ENCODE measurements at regions not wholly inside any gene's neighbourhood (a gene's known extent, or its start where the extent isn't known, plus 50 kb on each side); places are given as distances from the start of the nearest gene placed in this dataset.
A peak's percentile ranks its signal among the peaks of the same experiment; 100 is the strongest.

GRCh38 chr7:33661430-33662160, 243.7 kb upstream of the BMPER start:
- DNase-seq: no peak

- DNase-seq: peak; percentile 31
These were observed 238.8 kb upstream of the BMPER start for GRCh38 chr7:33666531-33666930.

- DNase-seq: peak; percentile 30
These were observed 238.1 kb upstream of the BMPER start for GRCh38 chr7:33667196-33667595.

DNA sequence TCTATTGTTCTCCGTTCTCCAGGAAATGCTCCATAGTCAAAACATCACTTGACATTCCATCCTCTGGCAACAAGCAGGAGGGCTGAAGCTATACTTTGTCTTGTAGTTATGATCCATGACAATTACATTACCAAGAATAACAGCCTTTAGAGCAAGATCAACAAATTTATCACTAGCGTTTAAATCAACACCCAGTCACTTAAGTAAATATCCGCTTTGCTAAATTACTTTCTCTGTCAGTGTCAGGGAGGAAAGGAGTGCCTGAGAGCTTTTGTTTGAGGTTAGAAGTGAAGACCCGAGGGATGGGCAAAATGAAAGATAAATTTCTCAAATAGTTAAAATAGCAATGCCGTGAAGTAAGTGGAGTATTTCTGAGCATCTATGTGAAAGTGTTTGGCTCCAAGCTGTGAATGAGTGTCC, 236.1 kb upstream of the BMPER start:
- peak; percentile 37 for DNase-seq

DNA sequence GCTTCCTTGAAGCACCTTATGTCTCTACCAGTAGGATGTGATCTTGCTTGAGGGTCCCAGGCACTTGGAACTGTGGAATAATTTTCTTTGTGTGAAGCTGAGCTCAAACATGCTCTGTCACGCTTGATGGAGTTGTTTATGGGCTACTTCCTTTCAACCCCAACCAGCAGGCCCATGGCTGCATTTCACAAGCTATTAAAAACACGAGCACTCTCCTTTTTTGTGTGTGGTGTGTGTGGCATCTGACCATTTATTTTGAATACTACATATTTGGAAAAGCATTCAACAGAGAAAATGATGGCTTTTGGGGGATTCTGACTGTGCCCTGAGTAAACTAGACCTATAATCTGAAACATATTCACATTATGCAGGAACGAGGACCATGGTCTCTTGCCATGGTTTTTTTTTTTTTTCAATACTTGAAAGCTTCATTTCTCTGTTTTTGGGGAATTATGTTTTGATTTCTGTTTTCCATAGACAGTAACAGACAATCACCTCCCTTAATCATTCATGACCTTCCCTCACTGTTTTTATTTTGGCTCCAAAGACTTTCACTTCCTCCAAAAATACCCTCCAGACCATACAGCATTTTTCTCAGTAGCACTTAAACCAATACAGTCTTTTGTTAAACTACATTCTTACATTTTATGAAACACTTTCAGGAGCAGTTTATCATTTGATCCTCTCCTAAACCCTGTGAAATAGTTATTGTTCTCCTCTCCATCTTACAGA, 233.6 kb upstream of the BMPER start:
- no peak for DNase-seq

DNA sequence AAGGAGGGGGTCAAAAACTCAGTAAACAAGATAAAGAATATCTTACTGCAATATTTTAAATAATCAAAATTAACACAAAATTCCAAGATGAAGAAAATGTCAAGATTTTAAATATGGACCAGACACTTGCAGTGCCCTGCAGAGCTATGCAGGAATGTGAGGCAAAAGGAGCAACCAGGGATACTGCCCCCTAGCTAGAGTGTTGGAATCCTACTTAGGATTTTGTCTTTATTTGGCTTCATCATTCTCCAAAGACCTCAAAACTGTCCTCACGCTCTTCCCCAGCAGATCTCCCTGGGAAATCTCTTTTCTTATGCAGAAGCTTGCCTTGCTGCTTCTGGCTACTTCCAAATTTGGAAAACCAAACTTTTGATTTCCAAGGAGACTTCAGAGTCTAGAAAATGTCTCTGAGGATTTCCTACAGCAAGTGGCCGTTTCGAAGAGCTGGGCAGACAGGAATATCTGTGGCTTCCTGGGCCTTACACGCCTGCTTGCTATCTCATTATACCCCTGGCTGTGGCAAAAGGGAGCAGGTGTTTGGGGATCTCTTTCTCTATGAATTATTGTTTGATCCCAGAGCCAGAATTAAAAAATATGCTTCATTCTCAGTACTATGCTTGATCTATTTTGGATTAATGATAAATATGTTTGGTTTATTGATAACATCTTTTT, 232.2 kb upstream of the BMPER start:
- no peak for DNase-seq

DNA sequence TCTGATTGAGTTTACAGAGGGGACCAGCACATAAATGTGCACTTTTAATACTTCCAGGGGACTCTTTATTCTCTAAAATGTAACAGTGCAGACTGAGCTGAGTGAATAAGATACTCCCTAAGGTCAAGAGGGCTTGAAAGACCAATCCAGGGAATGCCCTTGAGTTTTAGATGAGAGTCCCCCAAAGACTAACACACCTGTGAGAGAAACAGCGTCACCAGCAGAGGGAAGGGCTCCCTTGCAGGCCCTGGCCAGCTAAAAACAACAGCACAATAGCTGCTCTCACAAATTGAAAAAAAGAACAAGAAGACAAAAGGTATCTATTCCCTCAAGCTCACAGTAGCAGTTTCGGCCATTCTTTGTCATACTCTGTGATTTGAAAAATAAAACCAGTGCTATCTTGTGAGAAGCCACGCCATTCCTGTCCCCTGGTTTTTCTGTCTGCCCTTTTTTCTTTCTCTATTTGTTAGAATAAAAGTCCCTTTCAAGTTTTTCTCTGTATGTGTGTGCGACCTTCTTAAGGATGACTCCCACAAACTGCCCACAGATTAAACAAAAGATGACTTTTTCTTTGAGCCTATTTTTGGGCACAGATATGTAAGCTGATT, 230.4 kb upstream of the BMPER start:
- DNase-seq: no peak

DNA sequence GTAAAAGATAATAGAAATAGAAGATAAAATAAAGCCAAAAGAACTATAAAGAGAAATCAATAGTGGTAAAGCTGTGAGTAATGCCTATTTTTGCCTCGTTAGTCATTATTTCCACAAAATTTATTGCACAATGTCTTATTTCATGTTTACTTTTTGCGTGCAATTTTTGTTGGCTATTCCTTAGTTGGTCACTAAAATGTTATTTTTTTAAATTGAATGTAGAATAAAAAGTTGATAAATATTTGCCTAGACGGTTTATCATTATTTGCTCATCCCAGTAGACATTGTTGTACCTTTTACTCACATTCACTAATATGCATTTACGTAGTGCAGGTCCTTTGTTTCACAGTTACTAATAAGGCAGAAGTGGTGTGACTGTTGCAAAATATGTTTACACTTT, 227.8 kb upstream of the BMPER start:
- peak; percentile 44 for DNase-seq

- no peak for DNase-seq
These were observed 226.6 kb upstream of the BMPER start for GRCh38 chr7:33678569-33679335.

GRCh38 chr7:33680682-33681081, 224.7 kb upstream of the BMPER start:
- no peak for DNase-seq

- no peak for DNase-seq
These were observed 219.8 kb upstream of the BMPER start for GRCh38 chr7:33685503-33685902.

DNA sequence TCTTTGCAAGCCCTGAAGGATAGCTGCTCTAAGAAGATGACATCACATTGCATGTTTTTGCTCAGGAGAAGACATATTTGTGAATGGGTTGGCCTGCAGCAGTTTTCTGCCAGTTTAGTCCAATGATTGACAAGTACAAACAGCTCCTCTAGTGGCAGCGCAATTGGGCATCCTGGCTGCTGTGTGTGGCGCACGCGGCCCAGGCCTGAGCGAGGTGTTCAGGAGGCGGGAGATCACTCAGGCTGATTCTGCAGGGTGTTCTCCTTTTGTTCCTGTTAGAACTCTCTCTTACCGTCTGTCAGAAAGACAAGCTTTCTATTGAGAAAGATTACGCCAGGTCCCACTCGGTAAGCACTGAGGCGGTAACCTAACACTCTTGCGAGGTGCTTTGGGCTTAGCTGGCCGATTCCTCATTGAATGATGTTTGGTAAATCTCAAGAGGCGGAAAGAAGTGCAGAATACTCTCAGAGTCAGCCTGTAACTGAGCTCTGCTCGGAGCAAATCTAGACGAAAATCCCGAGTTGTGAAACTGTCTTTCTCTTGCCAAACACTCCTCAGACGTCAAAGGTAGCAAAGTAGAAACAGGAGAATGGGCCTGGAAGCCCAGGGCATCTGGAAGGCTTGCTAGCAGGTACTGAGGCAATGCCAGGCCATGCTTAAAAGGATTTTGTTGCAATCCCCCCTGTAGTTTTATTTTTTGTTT, 219.2 kb upstream of the BMPER start:
- DNase-seq: no peak

GRCh38 chr7:33687625-33688024, 217.7 kb upstream of the BMPER start:
- DNase-seq: no peak

DNA sequence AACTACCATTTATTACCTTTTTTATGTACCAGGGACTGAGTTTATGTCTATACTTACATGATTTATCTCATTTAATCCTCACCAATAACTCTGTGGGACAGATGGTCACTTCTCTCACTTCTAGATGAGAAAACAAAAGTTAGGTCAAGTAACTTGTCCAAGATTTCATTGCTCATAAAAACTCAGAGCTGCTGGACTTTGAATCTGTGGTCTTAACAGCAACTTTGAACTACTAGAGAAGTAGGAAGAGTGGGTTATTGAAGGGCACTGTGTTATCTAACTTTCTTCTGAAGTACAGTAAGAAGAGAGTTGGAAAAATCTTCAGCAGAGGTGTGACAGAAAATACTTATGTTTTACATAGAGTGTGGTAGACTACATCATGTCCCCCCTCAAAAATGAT, 214.2 kb upstream of the BMPER start:
- DNase-seq: no peak

DNA sequence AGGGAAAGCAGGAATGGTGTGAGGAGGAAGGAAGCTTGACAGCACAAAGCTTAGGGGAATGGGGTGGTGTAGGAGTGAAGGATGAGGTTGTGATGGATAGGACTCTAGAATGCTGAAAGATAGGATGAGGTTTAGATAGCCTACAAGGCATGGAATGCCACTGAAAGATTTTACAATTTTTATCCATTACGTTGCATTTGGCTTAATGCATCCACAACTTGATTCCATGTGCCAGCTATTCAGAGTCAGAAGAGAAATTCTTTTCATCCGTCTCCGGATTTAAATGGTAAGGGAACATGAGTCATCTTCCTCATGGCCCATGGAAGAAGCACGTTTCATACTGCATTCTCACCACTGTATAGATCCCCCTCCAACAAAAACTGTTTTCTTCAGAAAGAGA, 212.4 kb upstream of the BMPER start:
- DNase-seq: peak; percentile 84

- no peak for DNase-seq
These were observed 211.3 kb upstream of the BMPER start for GRCh38 chr7:33694006-33694405.

- DNase-seq: no peak
These were observed 207.7 kb upstream of the BMPER start for GRCh38 chr7:33697616-33698015.

- no peak for DNase-seq
These were observed 207.3 kb upstream of the BMPER start for GRCh38 chr7:33698041-33698440.

GRCh38 chr7:33698692-33699128, 206.6 kb upstream of the BMPER start:
- no peak for DNase-seq

- DNase-seq: no peak
These were observed 205.1 kb upstream of the BMPER start for GRCh38 chr7:33700001-33700899.

- no peak for DNase-seq
These were observed 204.1 kb upstream of the BMPER start for GRCh38 chr7:33701189-33701740.

Data from EL (cell line).